HG02571 (cell line): ENCODE measurements at regions not wholly inside any gene's neighbourhood (a gene's known extent, or its start where the extent isn't known, plus 50 kb on each side); places are given as distances from the start of the nearest gene placed in this dataset.

Experiments
- ATAC-seq: cut with Tn5 transposase; IDR thresholded peaks from one replicate; pipeline ENCODE4 v1.9.1; 2021; ENCODE audit warnings: mild to moderate bottlenecking, moderate library complexity; ENCODE audit not compliant: unreplicated experiment

DNA sequence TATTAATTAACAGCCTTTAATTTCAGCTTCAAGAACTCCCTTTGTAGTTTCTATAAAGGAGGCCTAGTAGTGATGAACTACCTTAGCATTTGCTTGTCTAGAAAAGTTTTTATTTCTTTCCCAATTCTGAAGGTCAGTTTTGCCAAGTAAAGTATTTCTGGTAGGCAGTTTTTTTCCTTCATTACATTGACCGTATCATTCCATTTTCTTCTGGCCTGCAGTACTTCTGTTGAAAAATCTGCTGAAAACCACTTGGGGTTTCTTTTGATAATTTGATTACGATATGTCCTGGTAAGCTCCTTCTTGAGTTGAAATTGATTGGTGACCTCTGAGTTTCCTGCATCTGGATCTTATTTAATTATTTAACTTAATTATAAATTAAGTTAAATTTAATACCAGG, 691.8 kb downstream of the TSN start:
- no peak for ATAC-seq

DNA sequence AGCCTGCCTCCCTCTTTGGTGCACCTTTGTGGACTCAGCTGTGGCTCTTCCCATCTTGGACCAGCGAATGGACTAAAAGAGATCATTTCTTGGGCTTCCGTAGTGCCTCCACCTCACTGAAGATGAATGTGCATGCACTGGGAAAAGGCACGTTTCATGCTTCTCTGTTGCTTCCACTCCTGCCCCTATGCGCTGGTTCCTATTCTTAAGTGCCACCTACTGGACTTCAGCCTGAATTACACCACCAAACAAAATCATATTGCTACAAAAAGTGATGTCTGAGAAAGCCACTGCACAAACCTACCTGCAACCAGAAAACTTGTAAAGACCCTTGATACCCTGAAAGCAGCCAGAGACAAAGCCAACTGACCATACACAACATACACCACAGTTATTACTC, 695.6 kb downstream of the TSN start:
- no peak for ATAC-seq

DNA sequence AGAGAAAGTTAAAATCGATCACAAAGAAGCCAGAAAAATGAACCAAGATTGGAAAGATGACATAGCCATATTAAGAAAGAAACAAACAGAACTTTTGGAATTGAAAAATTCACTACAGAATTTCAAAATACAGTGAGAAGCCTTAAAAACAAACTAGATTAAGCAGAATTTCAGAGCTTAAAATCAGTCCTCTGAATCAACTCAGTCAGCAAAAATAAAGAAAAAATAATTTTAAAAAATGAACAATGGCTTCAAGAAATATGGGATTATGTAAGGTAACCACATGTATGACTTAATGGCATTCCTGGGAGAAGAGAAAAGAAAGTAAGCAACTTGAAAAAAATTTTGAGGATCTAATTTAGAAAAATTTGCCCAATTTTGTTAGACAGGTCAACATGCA, 696.2 kb downstream of the TSN start:
- ATAC-seq = no peak

DNA sequence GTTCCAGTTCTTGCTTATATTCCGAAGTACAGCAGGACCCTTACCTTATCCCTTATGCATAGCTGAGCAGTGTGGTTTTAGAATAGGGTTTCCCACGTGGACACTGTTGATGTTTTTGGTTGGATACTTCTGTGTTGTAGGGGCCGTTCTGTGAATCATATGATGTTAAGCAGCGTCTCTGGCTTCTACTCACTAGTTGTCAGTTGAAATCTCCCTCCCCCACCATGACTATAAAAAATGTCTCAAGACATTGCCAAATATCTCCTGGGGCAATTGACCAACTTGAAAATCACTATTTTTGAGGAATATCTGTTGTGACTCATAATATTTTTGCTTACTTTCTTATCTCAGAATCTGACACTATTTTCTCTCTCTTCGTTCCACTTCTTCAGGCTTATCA, 713.7 kb downstream of the TSN start:
- no peak for ATAC-seq

GRCh38 chr2:122471753-122472152, 716.3 kb downstream of the TSN start:
- ATAC-seq = no peak

GRCh38 chr2:122478117-122478516, 722.7 kb downstream of the TSN start:
- ATAC-seq = no peak

GRCh38 chr2:122478771-122479170, 723.3 kb downstream of the TSN start:
- ATAC-seq = no peak

DNA sequence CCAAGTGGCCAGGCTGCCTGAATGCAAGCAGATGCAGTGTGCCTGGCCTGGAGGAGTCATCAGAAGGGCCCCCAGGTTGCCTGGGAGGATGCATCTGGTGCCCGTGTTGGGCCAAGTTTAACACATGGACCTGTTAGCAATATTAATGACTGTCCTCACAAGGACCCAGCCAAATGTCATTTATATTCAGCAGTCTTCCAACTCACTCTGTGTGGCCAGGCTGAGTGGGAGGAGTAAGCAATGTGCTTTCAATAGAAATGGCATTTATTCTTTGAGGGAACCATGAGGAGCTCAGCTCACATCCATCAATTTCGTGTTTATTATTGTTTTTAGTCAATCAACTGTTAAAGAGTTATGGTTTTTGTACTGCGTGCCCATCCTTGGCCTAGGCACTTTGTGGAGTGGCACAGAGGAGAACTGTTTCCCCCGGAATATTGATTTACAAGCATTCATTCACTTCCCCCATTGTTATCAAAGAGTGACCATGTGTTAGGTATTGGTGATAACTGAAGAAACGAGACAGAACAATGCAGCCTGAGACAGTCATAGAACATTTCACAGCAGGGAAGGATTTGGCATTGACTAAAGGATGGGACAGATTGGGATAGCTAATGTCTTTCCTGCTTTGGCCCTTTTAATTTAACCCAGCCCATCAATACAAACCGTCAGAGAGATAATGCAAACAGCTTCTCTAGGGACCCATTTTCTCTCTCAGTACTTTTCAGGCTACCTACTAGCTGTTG, 725.2 kb downstream of the TSN start:
- ATAC-seq = no peak

DNA sequence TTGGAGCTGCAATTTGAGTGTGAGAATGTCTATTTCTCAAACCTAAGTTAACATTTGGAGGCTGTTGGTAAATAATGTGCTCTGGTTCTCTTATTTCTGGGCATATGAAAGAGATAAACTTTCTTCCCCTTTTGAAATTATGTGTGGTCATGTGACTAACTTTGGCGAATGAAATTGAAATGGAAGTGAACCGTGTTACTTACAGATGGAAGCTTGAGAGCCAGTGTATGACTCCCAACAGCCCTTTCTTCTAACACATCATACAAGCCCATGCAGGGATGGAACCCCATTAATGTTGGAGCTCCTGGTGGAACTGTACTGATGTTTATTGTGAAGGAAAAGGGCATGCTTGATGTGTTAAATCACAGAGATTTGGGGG, 725.8 kb downstream of the TSN start:
- no peak for ATAC-seq

- no peak for ATAC-seq
These were observed 726.3 kb downstream of the TSN start for GRCh38 chr2:122481717-122482116.

GRCh38 chr2:122486086-122486485, 730.6 kb downstream of the TSN start:
- no peak for ATAC-seq

DNA sequence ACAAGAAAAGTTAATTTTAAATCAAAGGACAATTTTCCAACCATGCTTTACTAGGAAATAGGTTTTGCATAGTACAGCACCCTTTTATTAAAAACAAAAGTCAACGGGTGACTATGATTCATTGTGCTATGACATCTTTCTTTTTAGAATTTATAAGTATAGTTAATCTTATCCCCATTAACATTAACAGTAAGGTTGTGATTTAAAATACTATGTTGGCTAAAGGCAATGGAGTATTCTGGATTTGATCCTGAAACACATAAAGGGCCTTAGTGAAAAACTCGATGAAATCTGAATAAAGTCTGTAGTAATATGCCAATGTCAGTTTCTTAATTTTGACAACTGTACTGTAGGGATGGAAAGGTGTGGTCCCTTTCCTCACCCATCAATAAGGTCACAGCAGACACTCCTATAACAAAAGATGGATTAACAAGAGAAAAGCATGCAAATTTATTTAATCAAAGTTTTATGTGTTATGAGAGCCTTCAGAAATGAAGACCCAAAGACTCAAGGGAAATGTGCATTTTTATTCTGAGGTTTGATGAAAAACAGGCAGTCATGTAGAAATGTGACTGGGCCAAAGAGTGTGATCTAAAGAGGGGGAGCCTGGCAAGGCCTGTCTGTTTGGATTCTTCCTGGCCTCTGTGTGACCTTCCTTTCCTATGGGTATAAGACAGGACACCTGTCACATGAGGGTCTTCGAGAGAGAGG, 731.4 kb downstream of the TSN start:
- no peak for ATAC-seq

DNA sequence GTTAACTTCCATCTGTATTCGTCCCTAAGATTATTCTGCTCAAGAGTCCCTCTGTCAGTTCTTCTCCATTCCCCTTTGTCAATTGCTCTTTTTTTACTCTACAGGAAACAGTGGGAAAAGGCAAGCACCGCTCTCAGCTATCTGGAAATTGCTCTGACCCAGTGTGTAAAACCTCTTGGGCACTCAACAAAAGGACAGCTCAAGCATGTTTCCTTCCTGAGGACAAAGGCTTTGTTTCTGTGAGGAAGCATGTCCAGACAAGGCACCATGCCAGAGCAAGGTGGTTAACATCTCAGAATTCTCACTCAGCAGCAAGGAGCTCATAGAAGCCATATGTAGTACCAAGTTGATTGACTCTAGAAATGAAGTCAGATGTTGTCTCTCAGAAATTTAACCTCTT, 735.6 kb downstream of the TSN start:
- no peak for ATAC-seq

GRCh38 chr2:122500316-122501105, 745.1 kb downstream of the TSN start:
- ATAC-seq = no peak

GRCh38 chr2:122506620-122507019, 751.2 kb downstream of the TSN start:
- no peak for ATAC-seq

GRCh38 chr2:122507261-122507660, 751.8 kb downstream of the TSN start:
- no peak for ATAC-seq

DNA sequence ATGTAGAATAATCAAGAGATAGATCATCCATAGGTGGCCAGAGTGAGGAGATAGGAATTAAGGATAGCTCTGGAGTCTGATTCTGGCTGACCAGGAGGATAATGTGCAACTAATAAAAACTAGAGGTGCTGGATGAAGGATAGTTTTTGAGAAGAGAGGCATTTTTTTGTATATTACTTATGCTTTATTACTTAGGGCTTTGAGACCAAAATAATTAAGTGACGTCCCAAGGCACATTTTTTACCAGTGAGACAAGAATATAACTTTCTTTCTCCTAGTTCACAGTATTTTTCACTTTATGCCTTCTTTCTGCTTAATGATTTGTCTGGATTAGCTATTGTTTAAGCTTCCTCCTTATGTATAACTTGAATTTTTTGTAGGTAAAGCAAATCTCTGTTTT, 756.6 kb downstream of the TSN start:
- no peak for ATAC-seq

DNA sequence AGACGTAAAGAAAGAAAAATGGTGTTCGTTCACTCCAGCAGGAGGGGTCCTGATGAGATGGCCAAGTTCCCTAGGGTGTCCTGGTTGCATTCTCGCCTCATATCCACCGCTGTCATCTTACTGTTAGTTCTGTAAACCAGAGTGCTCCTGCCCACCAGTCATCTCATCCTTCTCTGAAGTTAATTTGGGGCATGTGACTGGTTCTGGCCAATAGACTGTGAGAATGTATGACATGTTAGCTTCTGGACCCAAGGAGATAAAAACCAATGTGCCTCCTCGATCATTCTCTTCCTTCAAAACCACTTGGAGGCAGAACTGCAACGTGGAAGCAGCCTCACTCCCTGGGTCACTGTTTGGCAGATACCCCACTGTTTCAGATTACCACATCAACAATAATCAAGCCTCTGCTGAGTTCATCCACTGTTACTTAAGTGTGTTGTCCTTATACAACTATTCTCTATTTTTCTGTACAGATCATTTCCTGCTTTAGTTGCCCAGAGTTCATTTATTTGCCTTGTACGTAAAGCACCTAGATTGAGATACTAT, 759.1 kb downstream of the TSN start:
- no peak for ATAC-seq

GRCh38 chr2:122515731-122516290, 760.4 kb downstream of the TSN start:
- ATAC-seq = no peak

DNA sequence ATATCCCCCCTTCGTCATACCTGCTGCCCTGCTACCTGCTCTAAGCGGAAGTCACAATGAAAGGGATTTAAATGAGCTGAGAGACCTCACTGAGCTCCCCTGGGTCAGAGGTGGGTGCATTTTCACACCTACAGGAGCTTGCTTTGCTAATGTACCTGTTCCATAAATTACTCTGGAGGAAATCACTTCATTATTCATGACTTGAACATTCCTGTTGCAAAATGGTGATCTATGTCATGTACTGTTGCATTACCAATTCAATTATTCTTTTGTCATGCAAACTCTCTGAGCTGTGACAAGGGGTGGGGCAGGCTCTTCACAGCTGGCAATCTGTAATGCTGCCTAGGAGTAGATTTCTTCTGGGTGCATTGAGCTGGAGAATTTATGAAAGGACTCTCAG, 761.3 kb downstream of the TSN start:
- ATAC-seq = no peak

- ATAC-seq = no peak
These were observed 763.9 kb downstream of the TSN start for GRCh38 chr2:122519366-122519765.
